ENCODE measurements at regions not wholly inside any gene's neighbourhood (a gene's known extent, or its start where the extent isn't known, plus 50 kb on each side); places are given as distances from the start of the nearest gene placed in this dataset.

DNA sequence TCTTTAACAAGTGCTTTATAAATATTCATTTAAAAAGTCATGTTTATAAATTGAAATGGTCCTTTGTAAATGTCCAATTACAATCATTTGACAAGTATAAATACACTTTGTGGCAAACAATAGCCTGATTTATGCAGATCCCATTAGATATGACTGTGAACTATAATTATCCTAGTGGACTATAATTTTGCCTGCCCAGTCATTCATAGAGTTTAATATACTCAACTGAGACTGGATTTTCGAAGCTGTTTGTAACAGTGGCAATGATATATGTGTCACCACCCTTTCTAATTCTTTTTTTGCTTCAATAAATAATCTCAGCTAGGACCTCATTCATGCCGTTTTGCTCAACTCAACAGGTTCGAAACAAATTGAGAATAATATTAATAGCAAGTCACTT, 732.0 kb downstream of the PCDH18 start:
- no peak overlapping the region for H2BK15ac ChIP-seq (ENCODE audit: low read depth, poor library complexity, severe bottlenecking)
- H2BK12ac ChIP-seq (ENCODE audit: low read length in 2 of 2), result no peak overlapping the region
- no peaks in the 10 kb centered on the region for H3K36me3 ChIP-seq (ENCODE audit: control insufficient read depth in 1 of 2, insufficient read depth in 2 of 2, low read depth in 1 of 2, low read length in 2 of 2)
- H2BK120ac ChIP-seq (ENCODE audit: low read depth, low read length), result no peak overlapping the region
- H2AFZ ChIP-seq (ENCODE audit: low read depth, low read length), result no peak overlapping the region
- H3K4ac ChIP-seq (ENCODE audit: low read depth in 1 of 2, low read length in 2 of 2), result no peak overlapping the region
- H4K8ac ChIP-seq (ENCODE audit: low read length), result no peak overlapping the region
- no peak overlapping the region for H2AK5ac ChIP-seq (ENCODE audit: low read length, severe bottlenecking)
- no peaks in the 10 kb centered on the region for H3K27me3 ChIP-seq (ENCODE audit: control insufficient read depth in 1 of 2, insufficient read depth in 1 of 2, low read length in 2 of 2)
- H3K4me3 ChIP-seq (ENCODE audit: insufficient read depth in 1 of 2, low read depth in 1 of 2, low read length in 2 of 2), result no peak overlapping the region
- no peak overlapping the region for H3K23ac ChIP-seq (ENCODE audit: low read length in 2 of 2)
- no peaks in the 10 kb centered on the region for H3K79me1 ChIP-seq (replicated peaks; ENCODE audit: low read length, poor library complexity, severe bottlenecking)
- no peak overlapping the region for H3K9ac ChIP-seq (ENCODE audit: low read length)
- no peak overlapping the region for H3K27ac ChIP-seq (ENCODE audit: low read length, poor library complexity, severe bottlenecking)
- no peak overlapping the region for H2BK5ac ChIP-seq (ENCODE audit: low read depth, low read length, poor library complexity, severe bottlenecking)
- H3K14ac ChIP-seq (ENCODE audit: low read length in 2 of 2), result no peak overlapping the region
- H3K18ac ChIP-seq (ENCODE audit: low read depth in 1 of 2, low read length in 2 of 2), result no peak overlapping the region
- H3K9me3 ChIP-seq (ENCODE audit: control insufficient read depth, low read length), result no peaks in the 10 kb centered on the region
- 100% methylated on average over 1 of the region's 3 CpGs for WGBS
- H4K91ac ChIP-seq (ENCODE audit: low read length), result no peak overlapping the region
- DNase-seq, result no peak
- H3K4me1 ChIP-seq (ENCODE audit: control insufficient read depth, insufficient read depth, low read depth, low read length), result no peaks in the 10 kb centered on the region
- no peak overlapping the region for H3K4me2 ChIP-seq (ENCODE audit: low read length, poor library complexity, severe bottlenecking)

DNA sequence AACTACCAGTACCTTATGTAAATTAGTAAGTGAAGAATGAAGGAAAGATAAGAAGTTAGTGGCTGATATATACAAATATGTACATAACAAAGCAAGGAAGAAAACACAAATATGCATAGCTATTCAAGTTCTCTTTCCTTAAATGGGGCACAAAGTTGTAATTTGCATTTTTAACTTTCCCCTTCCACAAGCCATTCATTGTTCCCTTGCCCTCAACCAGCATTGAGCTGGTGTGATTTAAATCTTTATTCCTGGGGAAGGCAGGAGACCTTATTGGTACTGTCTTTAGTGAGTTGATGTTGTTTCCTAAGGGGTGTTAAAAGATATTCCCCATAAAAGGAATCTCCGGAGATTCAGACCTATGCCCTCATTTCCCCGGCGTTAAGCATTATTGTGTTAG, 735.3 kb downstream of the PCDH18 start:
- no peak overlapping the region for H2AK5ac ChIP-seq (ENCODE audit: low read length, severe bottlenecking)
- no peak overlapping the region for H3K4me3 ChIP-seq (ENCODE audit: insufficient read depth in 1 of 2, low read depth in 1 of 2, low read length in 2 of 2)
- no peak overlapping the region for H3K4me2 ChIP-seq (ENCODE audit: low read length, poor library complexity, severe bottlenecking)
- no peak overlapping the region for H2BK15ac ChIP-seq (ENCODE audit: low read depth, poor library complexity, severe bottlenecking)
- WGBS, result 78% methylated on average over 3 of the region's 3 CpGs
- H3K27me3 ChIP-seq (ENCODE audit: control insufficient read depth in 1 of 2, insufficient read depth in 1 of 2, low read length in 2 of 2), result no peaks in the 10 kb centered on the region
- no peak overlapping the region for H3K27ac ChIP-seq (ENCODE audit: low read length, poor library complexity, severe bottlenecking)
- no peak overlapping the region for H3K9ac ChIP-seq (ENCODE audit: low read length)
- no peaks in the 10 kb centered on the region for H3K79me1 ChIP-seq (replicated peaks; ENCODE audit: low read length, poor library complexity, severe bottlenecking)
- H4K91ac ChIP-seq (ENCODE audit: low read length), result no peak overlapping the region
- no peak overlapping the region for H4K8ac ChIP-seq (ENCODE audit: low read length)
- no peak overlapping the region for H3K4ac ChIP-seq (ENCODE audit: low read depth in 1 of 2, low read length in 2 of 2)
- no peak for DNase-seq
- no peak overlapping the region for H3K23ac ChIP-seq (ENCODE audit: low read length in 2 of 2)
- no peaks in the 10 kb centered on the region for H3K4me1 ChIP-seq (ENCODE audit: control insufficient read depth, insufficient read depth, low read depth, low read length)
- H3K36me3 ChIP-seq (ENCODE audit: control insufficient read depth in 1 of 2, insufficient read depth in 2 of 2, low read depth in 1 of 2, low read length in 2 of 2), result no peaks in the 10 kb centered on the region
- no peaks in the 10 kb centered on the region for H3K9me3 ChIP-seq (ENCODE audit: control insufficient read depth, low read length)
- H2BK5ac ChIP-seq (ENCODE audit: low read depth, low read length, poor library complexity, severe bottlenecking), result no peak overlapping the region
- no peak overlapping the region for H3K14ac ChIP-seq (ENCODE audit: low read length in 2 of 2)
- H3K18ac ChIP-seq (ENCODE audit: low read depth in 1 of 2, low read length in 2 of 2), result no peak overlapping the region
- no peak overlapping the region for H2AFZ ChIP-seq (ENCODE audit: low read depth, low read length)
- H2BK12ac ChIP-seq (ENCODE audit: low read length in 2 of 2), result no peak overlapping the region
- H2BK120ac ChIP-seq (ENCODE audit: low read depth, low read length), result no peak overlapping the region

DNA sequence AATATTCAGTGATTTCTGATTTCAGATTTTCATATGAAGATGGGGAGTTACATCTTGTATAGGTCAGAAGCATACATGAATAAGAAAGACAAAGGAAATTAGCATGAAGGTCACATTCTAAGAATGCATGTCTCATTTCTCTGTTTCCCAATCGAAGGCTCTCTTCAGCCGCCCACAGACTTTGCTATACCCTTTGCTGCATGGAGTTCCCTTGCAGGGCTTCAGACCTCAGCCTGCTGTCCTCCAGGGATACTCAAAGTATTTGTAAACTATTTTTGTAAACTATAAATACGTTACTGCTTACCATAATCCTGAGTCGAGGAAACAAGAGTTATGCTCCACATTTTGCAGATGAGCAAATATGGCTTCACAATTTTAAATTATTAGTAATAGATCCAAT, 738.4 kb downstream of the PCDH18 start:
- Histone ChIP-seq H4K91ac (ENCODE audit: low read length) (no peak overlapping the region), H2BK120ac (ENCODE audit: low read depth, low read length) (no peak overlapping the region), H3K14ac (ENCODE audit: low read length in 2 of 2) (peak overlapping the region in 1 of 2 experiments; percentile 36), H3K27me3 (ENCODE audit: control insufficient read depth in 1 of 2, insufficient read depth in 1 of 2, low read length in 2 of 2) (no peaks in the 10 kb centered on the region), H3K27ac (ENCODE audit: low read length, poor library complexity, severe bottlenecking) (no peak overlapping the region), H2BK5ac (ENCODE audit: low read depth, low read length, poor library complexity, severe bottlenecking) (no peak overlapping the region), H3K23ac (ENCODE audit: low read length in 2 of 2) (no peak overlapping the region), H2BK15ac (ENCODE audit: low read depth, poor library complexity, severe bottlenecking) (no peak overlapping the region), H3K4ac (ENCODE audit: low read depth in 1 of 2, low read length in 2 of 2) (no peak overlapping the region), H3K18ac (ENCODE audit: low read depth in 1 of 2, low read length in 2 of 2) (no peak overlapping the region), H3K79me1 (replicated peaks; ENCODE audit: low read length, poor library complexity, severe bottlenecking) (no peaks in the 10 kb centered on the region), H2BK12ac (ENCODE audit: low read length in 2 of 2) (no peak overlapping the region), H3K4me3 (ENCODE audit: insufficient read depth in 1 of 2, low read depth in 1 of 2, low read length in 2 of 2) (no peak overlapping the region), H4K8ac (ENCODE audit: low read length) (no peak overlapping the region), H3K4me1 (ENCODE audit: control insufficient read depth, insufficient read depth, low read depth, low read length) (no peaks in the 10 kb centered on the region), H3K9me3 (ENCODE audit: control insufficient read depth, low read length) (no peaks in the 10 kb centered on the region), H3K9ac (ENCODE audit: low read length) (no peak overlapping the region), H3K36me3 (ENCODE audit: control insufficient read depth in 1 of 2, insufficient read depth in 2 of 2, low read depth in 1 of 2, low read length in 2 of 2) (no peaks in the 10 kb centered on the region), H2AFZ (ENCODE audit: low read depth, low read length) (no peak overlapping the region), H3K4me2 (ENCODE audit: low read length, poor library complexity, severe bottlenecking) (no peak overlapping the region), H2AK5ac (ENCODE audit: low read length, severe bottlenecking) (no peak overlapping the region)
- WGBS, result 76% methylated on average over 4 of the region's 4 CpGs
- DNase-seq, result no peak

DNA sequence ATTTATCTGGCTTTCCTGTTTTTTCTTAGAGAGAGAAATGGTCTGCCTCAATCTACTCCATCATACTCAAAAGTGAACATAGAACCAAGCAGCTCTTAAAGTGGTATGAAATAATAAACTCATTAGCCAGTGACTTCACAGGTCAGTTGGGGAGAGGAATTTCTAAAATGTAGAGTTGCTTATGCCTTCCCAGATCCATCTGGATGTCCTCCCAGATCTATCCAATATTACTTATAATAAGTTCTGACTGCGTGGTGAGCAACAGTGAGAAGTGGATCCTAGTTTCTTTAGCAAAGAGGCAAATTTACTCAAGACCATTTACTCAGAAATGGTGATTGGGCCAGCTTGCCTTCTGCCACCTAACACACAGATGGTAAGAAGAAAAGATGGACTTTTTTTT, 748.0 kb downstream of the PCDH18 start:
- H3K4ac ChIP-seq (ENCODE audit: low read depth in 1 of 2, low read length in 2 of 2), result no peak overlapping the region
- DNase-seq, result no peak
- H2BK15ac ChIP-seq (ENCODE audit: low read depth, poor library complexity, severe bottlenecking), result no peak overlapping the region
- 100% methylated on average over 1 of the region's 1 CpG for WGBS
- no peak overlapping the region for H2AK5ac ChIP-seq (ENCODE audit: low read length, severe bottlenecking)
- no peaks in the 10 kb centered on the region for H3K79me1 ChIP-seq (replicated peaks; ENCODE audit: low read length, poor library complexity, severe bottlenecking)
- H3K18ac ChIP-seq (ENCODE audit: low read depth in 1 of 2, low read length in 2 of 2), result no peak overlapping the region
- no peak overlapping the region for H4K91ac ChIP-seq (ENCODE audit: low read length)
- H3K4me2 ChIP-seq (ENCODE audit: low read length, poor library complexity, severe bottlenecking), result no peak overlapping the region
- H3K4me1 ChIP-seq (ENCODE audit: control insufficient read depth, insufficient read depth, low read depth, low read length), result no peaks in the 10 kb centered on the region
- no peak overlapping the region for H2BK12ac ChIP-seq (ENCODE audit: low read length in 2 of 2)
- H4K8ac ChIP-seq (ENCODE audit: low read length), result no peak overlapping the region
- no peak overlapping the region for H2BK120ac ChIP-seq (ENCODE audit: low read depth, low read length)
- no peak overlapping the region for H2BK5ac ChIP-seq (ENCODE audit: low read depth, low read length, poor library complexity, severe bottlenecking)
- H3K27me3 ChIP-seq (ENCODE audit: control insufficient read depth in 1 of 2, insufficient read depth in 1 of 2, low read length in 2 of 2), result no peaks in the 10 kb centered on the region
- no peaks in the 10 kb centered on the region for H3K36me3 ChIP-seq (ENCODE audit: control insufficient read depth in 1 of 2, insufficient read depth in 2 of 2, low read depth in 1 of 2, low read length in 2 of 2)
- no peak overlapping the region for H2AFZ ChIP-seq (ENCODE audit: low read depth, low read length)
- H3K27ac ChIP-seq (ENCODE audit: low read length, poor library complexity, severe bottlenecking), result no peak overlapping the region
- H3K14ac ChIP-seq (ENCODE audit: low read length in 2 of 2), result no peak overlapping the region
- H3K9ac ChIP-seq (ENCODE audit: low read length), result no peak overlapping the region
- H3K23ac ChIP-seq (ENCODE audit: low read length in 2 of 2), result no peak overlapping the region
- H3K9me3 ChIP-seq (ENCODE audit: control insufficient read depth, low read length), result no peaks in the 10 kb centered on the region
- no peak overlapping the region for H3K4me3 ChIP-seq (ENCODE audit: insufficient read depth in 1 of 2, low read depth in 1 of 2, low read length in 2 of 2)
